ENCODE measurements at regions not wholly inside any gene's neighbourhood (a gene's known extent, or its start where the extent isn't known, plus 50 kb on each side); places are given as distances from the start of the nearest gene placed in this dataset.

DNA sequence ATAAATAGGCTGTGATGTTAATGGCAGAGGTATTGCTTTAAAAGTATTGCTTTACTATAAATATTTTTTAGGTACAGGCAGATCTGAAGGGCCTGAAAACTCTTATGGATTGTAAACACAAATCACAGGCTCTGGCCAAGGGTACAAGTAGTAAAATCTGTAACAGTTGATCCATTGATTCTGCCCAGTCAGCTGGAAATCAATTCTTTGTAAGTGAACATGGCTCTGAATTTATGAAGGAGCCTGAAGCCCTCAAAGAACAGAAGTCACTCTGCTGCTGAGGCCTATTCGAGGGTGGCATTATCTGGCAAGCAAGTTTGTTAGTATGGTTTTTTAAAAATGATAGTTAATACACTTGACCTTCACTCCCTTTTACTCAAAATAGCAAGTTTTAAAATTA, 834.0 kb upstream of the TMPRSS15 start:
- Histone ChIP-seq H3K27me3 (no peaks in the 10 kb centered on the region), H3K9me3 (no peaks in the 10 kb centered on the region), H3K4me2 (no peak overlapping the region), H3K36me3 (no peaks in the 10 kb centered on the region), H4K20me1 (no peaks in the 10 kb centered on the region), H3K9ac (no peak overlapping the region), H3K4me1 (peaks cover 4% of the 10 kb centered on the region), H3K27ac (no peak overlapping the region), H3K4me3 (no peak overlapping the region)
- TF ChIP-seq Cebpa-rat (IDR thresholded peaks at IDR 0.05): no peak

DNA sequence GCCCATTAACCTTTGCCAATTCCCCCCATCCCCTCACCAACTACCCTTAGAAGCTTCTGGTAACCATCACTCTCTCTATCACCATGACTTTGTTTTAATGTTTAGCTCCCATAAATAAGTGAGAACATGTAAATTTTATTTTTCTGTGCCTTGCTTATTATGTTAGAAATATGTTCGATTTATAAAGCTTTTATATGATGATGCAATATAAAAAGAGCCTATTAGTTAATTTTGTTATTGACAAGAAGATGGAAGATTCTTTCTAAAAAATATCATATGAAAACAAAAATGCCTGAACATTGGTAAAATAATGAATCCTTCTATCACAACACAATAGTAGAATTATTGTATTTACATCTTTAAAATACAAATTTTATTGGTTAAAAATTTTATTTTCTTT, 836.1 kb upstream of the TMPRSS15 start:
- Histone ChIP-seq H3K9ac (no peak overlapping the region), H3K27me3 (no peaks in the 10 kb centered on the region), H3K4me3 (no peak overlapping the region), H3K4me1 (peaks cover 4% of the 10 kb centered on the region), H3K36me3 (no peaks in the 10 kb centered on the region), H3K27ac (no peak overlapping the region), H3K9me3 (no peaks in the 10 kb centered on the region), H3K4me2 (no peak overlapping the region), H4K20me1 (no peaks in the 10 kb centered on the region)
- no peak for TF ChIP-seq Cebpa-rat (IDR thresholded peaks at IDR 0.05)

DNA sequence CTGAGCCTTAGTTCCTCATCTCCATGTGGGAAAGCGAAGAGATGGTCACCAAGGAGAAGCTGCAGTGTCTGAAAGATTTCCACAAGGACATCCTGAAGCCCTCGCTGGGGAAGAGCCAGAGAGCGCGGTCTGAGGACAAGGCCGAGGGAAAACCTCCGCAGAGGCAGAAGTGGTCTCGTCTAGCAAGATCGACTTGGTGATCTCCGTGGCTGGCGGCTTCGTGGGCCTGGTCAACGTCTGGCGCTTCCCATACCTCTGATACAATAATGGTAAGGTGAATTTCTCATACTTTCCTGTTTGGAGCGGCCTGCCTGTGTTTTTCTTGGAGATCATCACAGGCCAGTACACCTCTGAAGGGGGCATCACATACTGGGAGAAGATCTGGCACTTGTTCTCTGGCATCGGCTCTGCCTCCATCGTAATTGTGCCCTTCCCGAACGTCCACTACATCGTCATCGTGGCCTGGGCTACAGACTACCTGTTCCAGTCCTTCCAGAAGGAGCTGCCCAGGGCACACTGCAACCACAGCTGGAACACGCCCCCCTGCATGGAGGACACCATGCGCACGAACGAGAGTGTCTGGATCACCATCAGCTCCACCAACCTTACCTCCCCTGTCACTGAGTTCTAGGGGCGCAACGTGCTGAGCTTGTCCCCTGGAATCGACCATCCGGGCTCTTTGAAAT, 841.1 kb upstream of the TMPRSS15 start:
- H3K27me3 ChIP-seq: no peaks in the 10 kb centered on the region
- H3K9ac ChIP-seq: no peak overlapping the region
- no peaks in the 10 kb centered on the region for H4K20me1 ChIP-seq
- H3K27ac ChIP-seq: no peak overlapping the region
- H3K36me3 ChIP-seq: no peaks in the 10 kb centered on the region
- TF ChIP-seq Cebpa-rat (IDR thresholded peaks at IDR 0.05): no peak
- no peaks in the 10 kb centered on the region for H3K4me1 ChIP-seq
- H3K9me3 ChIP-seq: 0 out of 2 replicates have a peak, but pooled peaks cover 9% of the 10 kb centered on the region
- H3K4me3 ChIP-seq: no peak overlapping the region
- H3K4me2 ChIP-seq: no peak overlapping the region

DNA sequence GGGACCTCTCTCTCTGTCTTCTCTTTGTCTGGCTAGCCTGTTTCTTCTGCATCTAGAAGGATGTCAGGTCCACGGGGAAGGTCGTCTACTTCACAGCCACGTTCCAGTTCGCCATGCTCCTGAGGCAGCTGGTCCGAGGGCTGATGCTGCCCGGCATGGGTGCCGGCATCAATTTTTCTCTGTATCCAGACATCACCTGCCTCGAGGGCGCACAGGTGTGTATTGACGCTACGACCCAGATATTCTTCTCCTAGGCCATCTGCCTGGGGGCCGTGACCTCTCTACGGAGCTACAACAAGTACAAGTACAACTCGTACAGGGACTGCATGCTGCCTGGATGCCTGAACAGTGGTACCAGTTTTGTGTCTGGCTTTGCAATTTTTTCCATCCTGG, 841.6 kb upstream of the TMPRSS15 start:
- Histone ChIP-seq H3K4me3 (no peak overlapping the region), H3K36me3 (no peaks in the 10 kb centered on the region), H4K20me1 (no peaks in the 10 kb centered on the region), H3K4me1 (no peaks in the 10 kb centered on the region), H3K27ac (no peak overlapping the region), H3K4me2 (no peak overlapping the region), H3K27me3 (no peaks in the 10 kb centered on the region), H3K9me3 (0 out of 2 replicates have a peak, but pooled peaks cover 9% of the 10 kb centered on the region), H3K9ac (no peak overlapping the region)
- TF ChIP-seq Cebpa-rat (IDR thresholded peaks at IDR 0.05): no peak

DNA sequence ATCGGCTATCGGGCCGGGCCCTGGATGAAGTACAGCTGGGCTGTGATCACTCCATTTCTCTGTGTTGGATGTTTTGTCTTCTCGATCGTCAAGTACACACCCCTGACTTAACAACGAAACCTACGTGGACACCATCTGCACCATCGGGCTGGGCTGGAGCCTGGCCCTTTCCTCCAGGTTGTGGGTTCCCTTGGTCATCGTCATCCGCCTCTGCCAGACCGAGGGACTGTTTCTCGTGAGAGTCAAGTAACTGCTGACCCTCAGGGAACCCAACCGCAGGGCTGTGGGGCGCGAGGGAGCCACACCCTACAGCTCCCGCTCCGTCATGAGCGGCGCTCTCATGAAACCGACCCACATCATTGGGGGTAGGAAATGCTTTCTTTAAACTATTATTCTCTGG, 842.4 kb upstream of the TMPRSS15 start:
- Histone ChIP-seq H3K27me3 (no peaks in the 10 kb centered on the region), H3K27ac (no peak overlapping the region), H3K4me3 (no peak overlapping the region), H3K9ac (no peak overlapping the region), H4K20me1 (no peaks in the 10 kb centered on the region), H3K4me2 (no peak overlapping the region), H3K9me3 (0 out of 2 replicates have a peak, but pooled peaks cover 9% of the 10 kb centered on the region), H3K36me3 (no peaks in the 10 kb centered on the region), H3K4me1 (no peaks in the 10 kb centered on the region)
- TF ChIP-seq Cebpa-rat (IDR thresholded peaks at IDR 0.05): no peak

DNA sequence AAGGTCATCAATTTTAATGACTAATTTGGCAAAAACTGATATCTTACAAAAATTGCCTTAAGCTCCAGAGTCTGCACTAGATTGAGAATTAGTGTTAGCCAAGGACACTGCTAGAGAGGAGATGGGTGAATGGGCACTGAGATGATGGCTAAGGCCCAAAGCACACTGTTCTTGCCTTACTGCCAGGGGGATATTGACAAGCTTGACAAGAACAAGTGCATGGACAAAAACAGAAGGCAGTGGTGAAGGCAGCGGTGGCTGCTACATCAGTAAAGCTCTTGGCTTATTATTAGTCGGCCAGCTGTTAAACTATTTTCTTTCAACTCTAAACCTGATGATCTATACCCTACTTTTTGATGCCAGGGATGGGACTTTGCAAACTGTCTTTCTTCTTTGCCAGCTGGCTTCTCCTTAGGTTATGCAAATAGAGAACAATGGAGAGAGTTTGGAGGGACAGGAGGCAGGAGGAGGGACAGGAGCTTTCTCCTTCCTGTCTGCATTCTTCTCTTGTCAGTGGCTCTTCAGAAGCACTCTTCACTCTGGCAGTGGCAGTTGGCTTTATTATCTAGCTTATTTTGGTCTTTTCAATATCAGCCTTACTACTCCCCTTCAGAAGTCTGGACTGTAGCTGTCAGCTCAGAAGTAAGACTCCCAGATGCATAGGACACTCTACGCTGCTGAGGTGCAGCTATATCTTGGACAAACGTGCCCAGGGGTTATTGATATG, 853.5 kb upstream of the TMPRSS15 start:
- Histone ChIP-seq H3K4me1 (no peaks in the 10 kb centered on the region), H3K4me3 (no peak overlapping the region), H3K36me3 (no peaks in the 10 kb centered on the region), H3K27me3 (no peaks in the 10 kb centered on the region), H3K27ac (no peak overlapping the region), H4K20me1 (no peaks in the 10 kb centered on the region), H3K4me2 (no peak overlapping the region), H3K9ac (no peak overlapping the region), H3K9me3 (no peaks in the 10 kb centered on the region)
- TF ChIP-seq Cebpa-rat (IDR thresholded peaks at IDR 0.05): no peak

DNA sequence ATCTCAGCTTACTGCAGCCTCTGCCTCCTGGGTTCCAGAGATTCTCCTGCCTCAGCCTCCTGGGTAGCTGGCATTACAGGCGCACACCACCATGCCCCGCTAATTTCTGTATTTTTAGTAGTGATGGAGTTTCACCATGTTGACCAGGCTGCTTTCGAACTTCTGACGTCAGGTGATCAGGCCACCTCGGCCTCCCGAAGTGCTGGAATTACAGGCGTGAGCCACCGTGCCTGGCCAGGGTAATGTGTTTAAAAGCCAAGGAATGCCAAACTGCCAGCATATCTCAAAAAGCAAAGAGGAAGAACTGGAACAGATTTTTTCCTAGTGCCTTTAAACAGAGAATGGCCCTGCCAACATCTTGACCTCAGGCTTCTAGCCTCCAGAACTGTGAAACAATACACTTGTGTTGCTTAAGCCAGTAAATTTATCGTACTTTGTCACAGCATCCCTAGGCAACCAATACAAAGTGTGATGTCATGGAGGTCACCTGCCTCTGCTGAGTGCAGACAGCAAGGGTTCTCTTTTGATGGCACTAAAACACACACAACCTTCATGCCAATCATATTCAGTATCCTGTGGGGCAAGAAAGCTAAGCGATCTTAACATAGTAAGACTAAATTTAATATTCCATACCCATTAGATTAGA, 858.3 kb upstream of the TMPRSS15 start:
- no peak overlapping the region for H3K9ac ChIP-seq
- TF ChIP-seq Cebpa-rat (IDR thresholded peaks at IDR 0.05): no peak
- H3K27me3 ChIP-seq: no peaks in the 10 kb centered on the region
- H3K27ac ChIP-seq: no peak overlapping the region
- no peaks in the 10 kb centered on the region for H3K9me3 ChIP-seq
- H4K20me1 ChIP-seq: no peaks in the 10 kb centered on the region
- H3K4me3 ChIP-seq: no peak overlapping the region
- no peaks in the 10 kb centered on the region for H3K36me3 ChIP-seq
- no peaks in the 10 kb centered on the region for H3K4me1 ChIP-seq
- H3K4me2 ChIP-seq: no peak overlapping the region

DNA sequence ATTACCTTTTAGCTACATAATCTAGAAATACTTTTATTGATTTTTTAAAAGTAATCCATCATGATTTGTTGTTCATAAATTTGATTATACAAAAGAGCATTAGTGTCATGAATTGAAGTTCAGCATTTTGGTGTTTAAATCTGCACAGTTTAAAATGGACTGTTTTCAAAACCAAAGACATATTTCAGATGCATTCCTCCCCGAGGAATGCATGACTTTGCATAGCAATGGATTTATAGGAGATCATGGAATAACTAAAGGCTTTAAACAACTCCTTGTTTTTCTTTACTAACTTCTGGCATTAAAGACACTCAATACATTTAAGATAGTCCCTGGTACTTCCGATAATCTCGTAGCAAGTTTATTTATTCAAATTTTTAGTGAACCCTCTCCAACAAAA, 863.1 kb upstream of the TMPRSS15 start:
- H3K9me3 ChIP-seq: no peaks in the 10 kb centered on the region
- TF ChIP-seq Cebpa-rat (IDR thresholded peaks at IDR 0.05): no peak

DNA sequence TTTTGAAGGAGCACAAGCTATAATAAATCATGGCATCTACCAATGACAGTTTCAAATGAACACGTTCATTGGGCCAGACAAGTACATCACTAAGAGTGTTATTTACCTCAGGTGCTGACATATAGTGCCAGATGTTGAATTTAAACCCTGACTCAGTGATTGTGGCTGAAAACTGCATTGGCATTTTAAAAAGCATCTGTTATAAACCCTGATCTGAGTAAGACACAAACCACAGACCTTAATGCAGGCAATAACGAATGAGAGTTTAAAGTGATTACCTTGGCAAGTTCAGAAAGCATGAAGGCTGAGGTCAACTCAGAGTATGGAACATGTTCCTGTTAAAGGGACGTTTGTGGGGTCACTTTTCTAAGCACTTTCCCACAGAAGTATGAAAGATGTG, 865.1 kb upstream of the TMPRSS15 start:
- H4K20me1 ChIP-seq: no peaks in the 10 kb centered on the region
- H3K4me2 ChIP-seq: no peak overlapping the region
- no peaks in the 10 kb centered on the region for H3K36me3 ChIP-seq
- H3K27ac ChIP-seq: no peak overlapping the region
- H3K4me3 ChIP-seq: no peak overlapping the region
- no peak for TF ChIP-seq Cebpa-rat (IDR thresholded peaks at IDR 0.05)
- no peaks in the 10 kb centered on the region for H3K4me1 ChIP-seq
- H3K27me3 ChIP-seq: no peaks in the 10 kb centered on the region
- H3K9ac ChIP-seq: no peak overlapping the region
- no peaks in the 10 kb centered on the region for H3K9me3 ChIP-seq

More for the DNA sequence above, 863.1 kb upstream of the TMPRSS15 start:
- Histone ChIP-seq H4K20me1 (no peaks in the 10 kb centered on the region), H3K4me1 (no peaks in the 10 kb centered on the region), H3K27me3 (no peaks in the 10 kb centered on the region), H3K4me2 (no peak overlapping the region), H3K27ac (no peak overlapping the region), H3K4me3 (no peak overlapping the region), H3K9ac (no peak overlapping the region), H3K36me3 (no peaks in the 10 kb centered on the region)

DNA sequence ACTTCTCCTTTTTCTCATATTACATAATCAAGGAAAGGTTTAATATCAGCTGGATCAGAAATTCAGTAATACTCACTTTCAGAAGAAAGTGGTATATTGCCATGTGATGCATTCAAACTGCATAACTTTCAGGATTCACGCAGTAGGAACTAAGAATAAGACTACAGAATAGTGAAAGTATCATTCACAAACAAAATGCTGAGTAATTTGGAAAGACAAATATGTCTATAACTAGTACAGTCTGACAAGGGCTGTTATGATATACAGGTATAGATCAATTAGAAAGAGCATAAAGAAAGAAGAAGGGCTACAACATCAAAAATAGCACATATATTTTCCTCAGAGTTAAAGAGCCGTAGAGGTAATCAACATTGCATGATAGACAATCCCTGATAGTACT, 871.5 kb upstream of the TMPRSS15 start:
- Histone ChIP-seq H3K9ac (no peak overlapping the region), H3K27me3 (no peaks in the 10 kb centered on the region), H3K27ac (no peak overlapping the region), H4K20me1 (no peaks in the 10 kb centered on the region), H3K36me3 (no peaks in the 10 kb centered on the region), H3K4me3 (no peak overlapping the region), H3K9me3 (no peaks in the 10 kb centered on the region), H3K4me1 (no peaks in the 10 kb centered on the region), H3K4me2 (no peak overlapping the region)
- no peak for TF ChIP-seq Cebpa-rat (IDR thresholded peaks at IDR 0.05)
